Duodenal mucosa (tissue), 2 donors: ENCODE measurements at regions not wholly inside any gene's neighbourhood (a gene's known extent, or its start where the extent isn't known, plus 50 kb on each side); places are given as distances from the start of the nearest gene placed in this dataset.

Experiments
- H3K27ac ChIP-seq: one replicate; pipeline ENCODE4 v1.7.0; 2013; ENCODE audit warnings: low read depth, low read length
- H3K27me3 ChIP-seq, 2 donors: one replicate each; pipeline ENCODE4 v1.7.0; 2013; ENCODE audit warnings: low read length in 2 of 2, control low read depth in 1 of 2; ENCODE audit not compliant: insufficient read depth in 2 of 2, control insufficient read depth in 1 of 2
- H3K36me3 ChIP-seq, 2 donors: one replicate each; pipeline ENCODE4 v1.7.0; 2013; ENCODE audit warnings: low read length in 2 of 2, control low read depth in 1 of 2; ENCODE audit not compliant: insufficient read depth in 2 of 2, control insufficient read depth in 1 of 2
- H3K4me1 ChIP-seq, 2 donors: one replicate each; pipeline ENCODE4 v1.7.0; 2013; ENCODE audit warnings: low read length in 2 of 2, control low read depth in 1 of 2; ENCODE audit not compliant: insufficient read depth in 2 of 2, control insufficient read depth in 1 of 2
- H3K4me3 ChIP-seq, 2 donors: one replicate each; pipeline ENCODE4 v1.7.0; 2013; ENCODE audit warnings: low read length in 2 of 2, low read depth in 1 of 2
- H3K9ac ChIP-seq, 2 donors: one replicate each; pipeline ENCODE4 v1.7.0; 2013; ENCODE audit warnings: low read length in 2 of 2, low read depth in 1 of 2
- H3K9me3 ChIP-seq, 2 donors: one replicate each; pipeline ENCODE4 v1.7.0; 2013; ENCODE audit warnings: low read length in 2 of 2, control low read depth in 1 of 2; ENCODE audit not compliant: control insufficient read depth in 1 of 2

GRCh38 chr7:46819819-46820218 lies 762.1 kb downstream of the TNS3 start:
- no peaks in the 10 kb centered on the region for H3K9me3 ChIP-seq
- H3K27me3 ChIP-seq: no peaks in the 10 kb centered on the region
- no peak overlapping the region for H3K9ac ChIP-seq
- H3K4me3 ChIP-seq: no peak overlapping the region
- no peak overlapping the region for H3K27ac ChIP-seq
- H3K36me3 ChIP-seq: no peaks in the 10 kb centered on the region
- no peaks in the 10 kb centered on the region for H3K4me1 ChIP-seq

GRCh38 chr7:46814516-46815250 lies 767.2 kb downstream of the TNS3 start:
- no peaks in the 10 kb centered on the region for H3K9me3 ChIP-seq
- no peaks in the 10 kb centered on the region for H3K36me3 ChIP-seq
- H3K4me1 ChIP-seq: no peaks in the 10 kb centered on the region
- no peaks in the 10 kb centered on the region for H3K27me3 ChIP-seq
- no peak overlapping the region for H3K27ac ChIP-seq
- no peak overlapping the region for H3K4me3 ChIP-seq
- no peak overlapping the region for H3K9ac ChIP-seq

GRCh38 chr7:46812101-46812675 lies 769.7 kb downstream of the TNS3 start:
- no peaks in the 10 kb centered on the region for H3K27me3 ChIP-seq
- no peaks in the 10 kb centered on the region for H3K4me1 ChIP-seq
- H3K27ac ChIP-seq: no peak overlapping the region
- H3K9me3 ChIP-seq: no peaks in the 10 kb centered on the region
- H3K4me3 ChIP-seq: no peak overlapping the region
- no peaks in the 10 kb centered on the region for H3K36me3 ChIP-seq
- H3K9ac ChIP-seq: no peak overlapping the region

- H3K9me3 ChIP-seq: no peaks in the 10 kb centered on the region
- H3K4me3 ChIP-seq: no peak overlapping the region
- no peak overlapping the region for H3K9ac ChIP-seq
- H3K27me3 ChIP-seq: no peaks in the 10 kb centered on the region
- H3K36me3 ChIP-seq: no peaks in the 10 kb centered on the region
- H3K27ac ChIP-seq: no peak overlapping the region
- H3K4me1 ChIP-seq: no peaks in the 10 kb centered on the region
These were observed 770.4 kb downstream of the TNS3 start for GRCh38 chr7:46811529-46811928.

DNA sequence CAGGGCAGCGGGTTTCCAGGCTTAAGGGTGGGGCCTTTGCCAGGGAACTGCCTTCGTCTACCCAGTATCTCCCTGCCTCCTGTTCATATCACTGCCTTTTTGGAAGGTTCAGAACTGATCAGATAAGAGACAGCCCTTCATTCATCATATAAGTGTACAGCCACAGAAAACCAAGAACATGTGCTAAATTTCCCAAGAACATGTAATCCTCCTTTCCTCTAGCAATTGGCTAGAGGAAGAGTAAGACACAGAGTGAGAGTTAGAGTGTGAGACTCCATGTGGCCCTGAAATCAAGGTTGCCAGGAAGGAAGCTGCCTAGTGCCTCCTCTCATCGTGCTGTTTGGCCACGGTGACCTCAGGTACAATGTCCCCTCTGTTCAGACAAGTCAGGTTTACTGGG lies 770.9 kb downstream of the TNS3 start:
- H3K27ac ChIP-seq: no peak overlapping the region
- H3K9me3 ChIP-seq: no peaks in the 10 kb centered on the region

GRCh38 chr7:46809886-46810285 lies 772.0 kb downstream of the TNS3 start:
- H3K4me1 ChIP-seq: no peaks in the 10 kb centered on the region
- H3K4me3 ChIP-seq: no peak overlapping the region

More for the DNA sequence above, 770.9 kb downstream of the TNS3 start:
- H3K27me3 ChIP-seq: no peaks in the 10 kb centered on the region
- H3K4me3 ChIP-seq: no peak overlapping the region
- no peaks in the 10 kb centered on the region for H3K36me3 ChIP-seq
- no peaks in the 10 kb centered on the region for H3K4me1 ChIP-seq
- no peak overlapping the region for H3K9ac ChIP-seq

DNA sequence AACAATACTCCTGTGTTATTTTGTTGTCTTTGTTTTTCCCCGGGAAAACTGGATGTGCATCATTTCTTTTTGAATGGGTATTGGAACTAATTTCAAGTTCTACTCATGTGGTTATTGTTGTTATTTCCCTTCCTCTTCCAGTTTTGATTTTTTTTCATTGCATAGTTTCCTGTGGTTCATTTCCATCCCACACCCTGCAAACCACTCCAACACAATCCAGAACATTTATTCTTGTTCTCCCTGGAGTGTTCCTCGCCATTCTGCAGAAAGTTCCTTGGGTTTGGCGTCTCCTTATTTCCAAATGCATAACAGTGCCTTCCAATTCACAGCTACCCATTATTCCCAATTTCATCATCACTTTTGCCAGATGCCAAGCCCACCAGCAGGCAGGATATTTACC lies 775.1 kb downstream of the TNS3 start:
- H3K4me1 ChIP-seq: no peaks in the 10 kb centered on the region
- H3K9ac ChIP-seq: no peak overlapping the region
- no peaks in the 10 kb centered on the region for H3K9me3 ChIP-seq
- H3K27ac ChIP-seq: no peak overlapping the region
- no peaks in the 10 kb centered on the region for H3K27me3 ChIP-seq
- no peaks in the 10 kb centered on the region for H3K36me3 ChIP-seq
- no peak overlapping the region for H3K4me3 ChIP-seq

More at GRCh38 chr7:46809886-46810285, 772.0 kb downstream of the TNS3 start:
- no peaks in the 10 kb centered on the region for H3K27me3 ChIP-seq
- H3K36me3 ChIP-seq: no peaks in the 10 kb centered on the region
- no peaks in the 10 kb centered on the region for H3K9me3 ChIP-seq
- H3K9ac ChIP-seq: no peak overlapping the region
- no peak overlapping the region for H3K27ac ChIP-seq

GRCh38 chr7:46802479-46802878 lies 779.4 kb downstream of the TNS3 start:
- Histone ChIP-seq H3K27me3 (no peaks in the 10 kb centered on the region), H3K9ac (no peak overlapping the region), H3K36me3 (no peaks in the 10 kb centered on the region), H3K4me3 (no peak overlapping the region), H3K9me3 (no peaks in the 10 kb centered on the region), H3K27ac (no peak overlapping the region), H3K4me1 (no peaks in the 10 kb centered on the region)

GRCh38 chr7:46791188-46791587 lies 790.7 kb downstream of the TNS3 start:
- Histone ChIP-seq H3K27me3 (no peaks in the 10 kb centered on the region), H3K27ac (no peak overlapping the region), H3K36me3 (no peaks in the 10 kb centered on the region), H3K4me1 (no peaks in the 10 kb centered on the region), H3K9me3 (no peaks in the 10 kb centered on the region), H3K4me3 (no peak overlapping the region), H3K9ac (no peak overlapping the region)

GRCh38 chr7:46786995-46787394 lies 794.9 kb downstream of the TNS3 start:
- H3K4me1 ChIP-seq: peaks cover 0 to 3% of the 10 kb centered on the region in 2 donors
- H3K36me3 ChIP-seq: no peaks in the 10 kb centered on the region
- no peaks in the 10 kb centered on the region for H3K9me3 ChIP-seq
- no peak overlapping the region for H3K27ac ChIP-seq
- H3K27me3 ChIP-seq: no peaks in the 10 kb centered on the region
- no peak overlapping the region for H3K4me3 ChIP-seq
- H3K9ac ChIP-seq: no peak overlapping the region
